Right lobe of liver (tissue), 4 donors: ENCODE measurements at regions not wholly inside any gene's neighbourhood (a gene's known extent, or its start where the extent isn't known, plus 50 kb on each side); places are given as distances from the start of the nearest gene placed in this dataset.

Experiments used
- POLR2A ChIP-seq: fragments of 450-650 bp; IDR thresholded peaks from one replicate; pipeline ENCODE4 v1.6.1; 2017; ENCODE audit warnings: antibody characterized with exemption, mild to moderate bottlenecking
- TF ChIP-seq, protein P1 (sequence below), 4 donors: fragments of 200-600 bp in 3 of 4; fragments of 450-650 bp in 1 of 4; IDR thresholded peaks; one replicate each; pipeline versions ENCODE4 v1.5.1 to v1.8.0; 2016 to 2022; ENCODE audit warnings: antibody characterized with exemption in 4 of 4, mild to moderate bottlenecking in 2 of 4
- donor health status: DM: no; HTN: no; CAD: no.
- donor health status: DM: no; HTN: no; CAD: no.
- donor health status: DM: no; HTN: yes; CAD: no.

DNA sequence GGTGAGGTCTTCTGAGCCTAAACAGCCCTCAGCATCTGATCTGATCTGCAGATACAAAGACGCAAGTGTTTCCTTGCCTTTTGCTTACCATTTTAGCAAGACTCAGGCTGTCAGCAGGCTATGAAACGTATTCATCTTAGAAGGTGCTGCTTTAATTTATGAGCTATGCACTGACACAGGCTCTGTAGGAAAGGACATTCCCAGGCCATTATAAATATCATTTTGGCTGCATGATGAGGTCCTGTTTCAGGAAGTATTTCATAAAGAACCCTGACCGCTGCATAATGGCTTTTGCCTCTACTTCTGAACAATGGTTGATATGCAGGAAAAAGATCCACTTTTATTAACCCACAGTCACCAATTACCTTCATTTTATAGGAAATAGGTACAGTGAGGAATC is 98.4 kb upstream of the CAST start:
- TF ChIP-seq, protein P1, sequence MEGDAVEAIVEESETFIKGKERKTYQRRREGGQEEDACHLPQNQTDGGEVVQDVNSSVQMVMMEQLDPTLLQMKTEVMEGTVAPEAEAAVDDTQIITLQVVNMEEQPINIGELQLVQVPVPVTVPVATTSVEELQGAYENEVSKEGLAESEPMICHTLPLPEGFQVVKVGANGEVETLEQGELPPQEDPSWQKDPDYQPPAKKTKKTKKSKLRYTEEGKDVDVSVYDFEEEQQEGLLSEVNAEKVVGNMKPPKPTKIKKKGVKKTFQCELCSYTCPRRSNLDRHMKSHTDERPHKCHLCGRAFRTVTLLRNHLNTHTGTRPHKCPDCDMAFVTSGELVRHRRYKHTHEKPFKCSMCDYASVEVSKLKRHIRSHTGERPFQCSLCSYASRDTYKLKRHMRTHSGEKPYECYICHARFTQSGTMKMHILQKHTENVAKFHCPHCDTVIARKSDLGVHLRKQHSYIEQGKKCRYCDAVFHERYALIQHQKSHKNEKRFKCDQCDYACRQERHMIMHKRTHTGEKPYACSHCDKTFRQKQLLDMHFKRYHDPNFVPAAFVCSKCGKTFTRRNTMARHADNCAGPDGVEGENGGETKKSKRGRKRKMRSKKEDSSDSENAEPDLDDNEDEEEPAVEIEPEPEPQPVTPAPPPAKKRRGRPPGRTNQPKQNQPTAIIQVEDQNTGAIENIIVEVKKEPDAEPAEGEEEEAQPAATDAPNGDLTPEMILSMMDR (IDR thresholded peaks at IDR 0.05) = no peak
- no peak for TF ChIP-seq POLR2A
